HL-60 (cell line): ENCODE measurements at regions not wholly inside any gene's neighbourhood (a gene's known extent, or its start where the extent isn't known, plus 50 kb on each side); places are given as distances from the start of the nearest gene placed in this dataset.
"Not testable (repeated sequence)": the region's sequence is repeated elsewhere in the genome, so short reads cannot be mapped to it uniquely, and the experiment has no call there.

Experiments used
- GABPA ChIP-seq: IDR thresholded peaks from 2 replicates; pipeline ENCODE4 v1.6.1; 2012; ENCODE audit warnings: low read depth
- POLR2AphosphoS5 ChIP-seq: IDR thresholded peaks from 2 replicates; pipeline ENCODE4 v1.6.1; 2012; ENCODE audit warnings: low read depth
- SPI1 ChIP-seq: IDR thresholded peaks from 2 replicates; pipeline ENCODE4 v1.6.1; 2012; ENCODE audit warnings: low read depth, mild to moderate bottlenecking, borderline replicate concordance
- TF ChIP-seq, protein P1 (sequence below): IDR thresholded peaks from one replicate; pipeline ENCODE4 v1.5.1; 2011; ENCODE audit warnings: low read length, control low read depth, inconsistent platforms; ENCODE audit not compliant: insufficient read depth
- TF ChIP-seq, protein P2 (sequence below): IDR thresholded peaks from 2 replicates; pipeline ENCODE4 v1.6.1; 2012; ENCODE audit warnings: low read depth; ENCODE audit not compliant: insufficient replicate concordance

DNA sequence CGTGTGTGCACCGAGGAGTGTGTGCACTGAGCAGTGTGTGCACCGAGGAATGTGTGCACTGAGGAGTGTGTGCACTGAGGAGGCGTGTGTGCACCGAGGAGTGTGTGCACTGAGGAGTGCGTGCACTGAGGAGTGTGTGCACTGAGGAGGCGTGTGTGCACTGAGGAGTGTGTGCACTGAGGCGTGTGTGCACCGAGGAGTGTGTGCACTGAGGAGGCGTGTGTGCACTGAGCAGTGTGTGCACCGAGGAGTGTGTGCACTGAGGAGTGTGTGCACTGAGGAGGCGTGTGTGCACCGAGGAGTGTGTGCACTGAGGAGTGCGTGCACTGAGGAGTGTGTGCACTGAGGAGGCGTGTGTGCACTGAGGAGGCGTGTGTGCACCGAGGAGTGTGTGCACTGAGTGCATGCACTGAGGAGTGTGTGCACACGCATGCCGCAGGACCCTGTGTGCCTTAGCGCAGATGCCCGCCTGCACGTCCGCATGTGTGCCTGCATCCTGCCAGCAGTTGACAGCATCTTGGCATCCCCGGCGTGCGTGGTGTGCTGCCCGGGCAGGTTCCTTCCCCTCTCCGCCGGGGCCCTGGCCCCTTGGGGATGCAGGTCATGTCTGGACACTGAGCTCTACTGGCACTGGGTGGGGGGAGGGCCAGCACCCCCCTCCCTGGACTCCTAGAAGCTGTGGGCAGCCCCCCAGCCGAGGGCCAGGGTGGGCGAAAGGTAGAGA is 55.6 kb upstream of the NOTCH1 start:
- TF ChIP-seq, protein P1, sequence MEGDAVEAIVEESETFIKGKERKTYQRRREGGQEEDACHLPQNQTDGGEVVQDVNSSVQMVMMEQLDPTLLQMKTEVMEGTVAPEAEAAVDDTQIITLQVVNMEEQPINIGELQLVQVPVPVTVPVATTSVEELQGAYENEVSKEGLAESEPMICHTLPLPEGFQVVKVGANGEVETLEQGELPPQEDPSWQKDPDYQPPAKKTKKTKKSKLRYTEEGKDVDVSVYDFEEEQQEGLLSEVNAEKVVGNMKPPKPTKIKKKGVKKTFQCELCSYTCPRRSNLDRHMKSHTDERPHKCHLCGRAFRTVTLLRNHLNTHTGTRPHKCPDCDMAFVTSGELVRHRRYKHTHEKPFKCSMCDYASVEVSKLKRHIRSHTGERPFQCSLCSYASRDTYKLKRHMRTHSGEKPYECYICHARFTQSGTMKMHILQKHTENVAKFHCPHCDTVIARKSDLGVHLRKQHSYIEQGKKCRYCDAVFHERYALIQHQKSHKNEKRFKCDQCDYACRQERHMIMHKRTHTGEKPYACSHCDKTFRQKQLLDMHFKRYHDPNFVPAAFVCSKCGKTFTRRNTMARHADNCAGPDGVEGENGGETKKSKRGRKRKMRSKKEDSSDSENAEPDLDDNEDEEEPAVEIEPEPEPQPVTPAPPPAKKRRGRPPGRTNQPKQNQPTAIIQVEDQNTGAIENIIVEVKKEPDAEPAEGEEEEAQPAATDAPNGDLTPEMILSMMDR = not testable (repeated sequence)
- TF ChIP-seq, protein P2, sequence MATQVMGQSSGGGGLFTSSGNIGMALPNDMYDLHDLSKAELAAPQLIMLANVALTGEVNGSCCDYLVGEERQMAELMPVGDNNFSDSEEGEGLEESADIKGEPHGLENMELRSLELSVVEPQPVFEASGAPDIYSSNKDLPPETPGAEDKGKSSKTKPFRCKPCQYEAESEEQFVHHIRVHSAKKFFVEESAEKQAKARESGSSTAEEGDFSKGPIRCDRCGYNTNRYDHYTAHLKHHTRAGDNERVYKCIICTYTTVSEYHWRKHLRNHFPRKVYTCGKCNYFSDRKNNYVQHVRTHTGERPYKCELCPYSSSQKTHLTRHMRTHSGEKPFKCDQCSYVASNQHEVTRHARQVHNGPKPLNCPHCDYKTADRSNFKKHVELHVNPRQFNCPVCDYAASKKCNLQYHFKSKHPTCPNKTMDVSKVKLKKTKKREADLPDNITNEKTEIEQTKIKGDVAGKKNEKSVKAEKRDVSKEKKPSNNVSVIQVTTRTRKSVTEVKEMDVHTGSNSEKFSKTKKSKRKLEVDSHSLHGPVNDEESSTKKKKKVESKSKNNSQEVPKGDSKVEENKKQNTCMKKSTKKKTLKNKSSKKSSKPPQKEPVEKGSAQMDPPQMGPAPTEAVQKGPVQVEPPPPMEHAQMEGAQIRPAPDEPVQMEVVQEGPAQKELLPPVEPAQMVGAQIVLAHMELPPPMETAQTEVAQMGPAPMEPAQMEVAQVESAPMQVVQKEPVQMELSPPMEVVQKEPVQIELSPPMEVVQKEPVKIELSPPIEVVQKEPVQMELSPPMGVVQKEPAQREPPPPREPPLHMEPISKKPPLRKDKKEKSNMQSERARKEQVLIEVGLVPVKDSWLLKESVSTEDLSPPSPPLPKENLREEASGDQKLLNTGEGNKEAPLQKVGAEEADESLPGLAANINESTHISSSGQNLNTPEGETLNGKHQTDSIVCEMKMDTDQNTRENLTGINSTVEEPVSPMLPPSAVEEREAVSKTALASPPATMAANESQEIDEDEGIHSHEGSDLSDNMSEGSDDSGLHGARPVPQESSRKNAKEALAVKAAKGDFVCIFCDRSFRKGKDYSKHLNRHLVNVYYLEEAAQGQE = not testable (repeated sequence)
- TF ChIP-seq GABPA, POLR2AphosphoS5, SPI1: not testable (repeated sequence)
